GM12878 (cell line): ENCODE measurements at regions not wholly inside any gene's neighbourhood (a gene's known extent, or its start where the extent isn't known, plus 50 kb on each side); places are given as distances from the start of the nearest gene placed in this dataset.

Experiments used
- ATAC-seq: fragments of 200-7000 bp; cut with Tn5 transposase; 3 replicates; pipeline ENCODE4 v1.9.1; 2020; ENCODE audit warnings: mild to moderate bottlenecking, moderate library complexity
- BruUV-seq: library from RNA; stranded (reverse); fragments of 400-500 nt; replicated peaks from 2 replicates; lab custom pipeline; 2021; lab: Mats Ljungman, UMichigan
- CTCF ChIA-PET: fragments of 300-600 bp; sonication (Branson Sonifier 250); formaldehyde crosslinking; extraction: SDS; loops from one replicate; lab custom pipeline; 2021; ENCODE audit warnings: inconsistent platforms; lab: Yijun Ruan, JAX
- POLR2A ChIA-PET: fragments of 350-600 bp; formaldehyde crosslinking; extraction: SDS; loops from one replicate; lab custom pipeline; 2021; ENCODE audit warnings: inconsistent platforms; lab: Charles Lee
- RAD21 ChIA-PET: fragments of 300-600 bp; sonication (Branson Sonifier 250); formaldehyde crosslinking; loops from one replicate; lab custom pipeline; 2023; ENCODE audit warnings: antibody characterized with exemption; ENCODE audit not compliant: unreplicated experiment; lab: Charles Lee
- SMC1A ChIA-PET: fragments of 300-600 bp; sonication (Branson Sonifier 250); formaldehyde crosslinking; loops from one replicate; lab custom pipeline; 2023; ENCODE audit not compliant: unreplicated experiment, uncharacterized antibody; lab: Charles Lee
- DNase-seq: peaks from one replicate; pipeline ENCODE4 v3.0.0-alpha.2; 2011; ENCODE audit warnings: low read depth, low spot score
- FAIRE-seq: peaks from 3 replicates; lab custom pipeline; 2011; peaks lifted over from hg19 to GRCh38; lab: Jason Lieb, UNC
- H2AFZ ChIP-seq: 2 replicates; pipeline ENCODE4 v1.6.0; 2011; ENCODE audit warnings: low read depth, low read length, control low read depth; ENCODE audit not compliant: control insufficient read depth
- H3K27ac ChIP-seq: 2 replicates; pipeline ENCODE4 v1.5.1; 2011; ENCODE audit warnings: control low read depth; ENCODE audit not compliant: control insufficient read depth, insufficient read depth
- H3K27me3 ChIP-seq, 2 experiments: replicated peaks in 1 of 2; 2 replicates each; pipeline versions ENCODE4 v1.6.0 to v1.6.1; 2011; ENCODE audit warnings: low read length in 1 of 2; ENCODE audit not compliant: control insufficient read depth in 2 of 2, insufficient read depth in 2 of 2
- H3K36me3 ChIP-seq, 2 experiments: 2 replicates each; pipeline ENCODE4 v1.5.1; 2011; ENCODE audit warnings: low read length in 1 of 2; ENCODE audit not compliant: control insufficient read depth in 2 of 2, insufficient read depth in 2 of 2
- H3K4me1 ChIP-seq: 2 replicates; pipeline ENCODE4 v1.6.1; 2011; ENCODE audit warnings: mild to moderate bottlenecking, low read length, moderate library complexity, mixed read lengths; ENCODE audit not compliant: control insufficient read depth, insufficient read depth
- H3K4me2 ChIP-seq: 2 replicates; pipeline ENCODE4 v1.6.0; 2011; ENCODE audit warnings: control low read depth; ENCODE audit not compliant: control insufficient read depth, insufficient read depth
- H3K4me3 ChIP-seq: fragments of 200-600 bp; sonication (generic); 2 replicates; pipeline ENCODE4 v1.5.1; 2016
- H3K79me2 ChIP-seq: 2 replicates; pipeline ENCODE4 v1.6.0; 2011; ENCODE audit warnings: low read length; ENCODE audit not compliant: control insufficient read depth, insufficient read depth
- H3K9ac ChIP-seq: 2 replicates; pipeline ENCODE4 v1.8.0; 2011; ENCODE audit warnings: low read length, control low read depth, mixed read lengths; ENCODE audit not compliant: control insufficient read depth, insufficient read depth
- H3K9me3 ChIP-seq: replicated peaks from 3 replicates; pipeline ENCODE4 v1.5.1; 2011; ENCODE audit warnings: mild to moderate bottlenecking, low read length; ENCODE audit not compliant: control insufficient read depth, insufficient read depth
- H4K20me1 ChIP-seq: 2 replicates; pipeline ENCODE4 v1.6.0; 2011; ENCODE audit not compliant: control insufficient read depth, insufficient read depth
- BCL11A ChIP-seq: IDR thresholded peaks from 2 replicates; pipeline ENCODE4 v1.6.1; 2011; ENCODE audit warnings: low read depth, low read length
- CBX5 ChIP-seq: sonication (generic); IDR thresholded peaks from 2 replicates; pipeline ENCODE4 v1.6.1; 2016; ENCODE audit warnings: low read depth, moderate library complexity, mild to moderate bottlenecking, inconsistent platforms
- CEBPZ ChIP-seq: fragments of 150-350 bp; IDR thresholded peaks from 2 replicates; pipeline ENCODE4 v1.6.1; 2016; ENCODE audit warnings: low read depth, low read length
- EGR1 ChIP-seq, 2 experiments: IDR thresholded peaks; 1 replicate in 1 of 2; 2 replicates in 1 of 2; pipeline ENCODE4 v1.6.1; 2011 to 2012; ENCODE audit warnings: low read depth in 2 of 2, low read length in 2 of 2, borderline replicate concordance in 1 of 2, mild to moderate bottlenecking in 1 of 2, moderate library complexity in 1 of 2
- FOS ChIP-seq: IDR thresholded peaks from 3 replicates; pipeline ENCODE4 v1.6.1; 2011; ENCODE audit warnings: borderline replicate concordance; ENCODE audit not compliant: insufficient read length; ENCODE audit errors: extremely low read depth
- KDM1A ChIP-seq: fragments of 200-600 bp; sonication (generic); IDR thresholded peaks from 2 replicates; pipeline ENCODE4 v1.6.1; 2016; ENCODE audit warnings: borderline replicate concordance
- MTA2 ChIP-seq: fragments of 450-650 bp; IDR thresholded peaks from 2 replicates; pipeline ENCODE4 v1.6.1; 2016; ENCODE audit warnings: low read depth, mild to moderate bottlenecking, moderate library complexity
- MTA3 ChIP-seq: IDR thresholded peaks from 2 replicates; pipeline ENCODE4 v1.6.1; 2012; ENCODE audit warnings: low read length, inconsistent platforms, borderline replicate concordance
- MXI1 ChIP-seq: fragments of 150-350 bp; IDR thresholded peaks from 2 replicates; pipeline ENCODE4 v1.6.1; 2011; ENCODE audit warnings: low read depth, mild to moderate bottlenecking, inconsistent platforms, low read length, improper control_type of control experiment
- NFYB ChIP-seq: IDR thresholded peaks from 2 replicates; pipeline ENCODE4 v1.6.1; 2011; ENCODE audit warnings: low read depth, mild to moderate bottlenecking, low read length, improper control_type of control experiment, moderate library complexity; ENCODE audit not compliant: insufficient read depth
- NR2C1 ChIP-seq: fragments of 450-650 bp; IDR thresholded peaks from 2 replicates; pipeline ENCODE4 v1.6.1; 2017; ENCODE audit warnings: antibody characterized with exemption, mild to moderate bottlenecking, moderate library complexity
- PAX5 ChIP-seq: IDR thresholded peaks from 2 replicates; pipeline ENCODE4 v1.6.1; 2011; ENCODE audit warnings: low read depth, low read length, borderline replicate concordance
- SMARCA5 ChIP-seq: fragments of 450-650 bp; IDR thresholded peaks from 2 replicates; pipeline ENCODE4 v1.6.1; 2017; ENCODE audit warnings: mild to moderate bottlenecking
- TARDBP ChIP-seq: IDR thresholded peaks from 2 replicates; pipeline ENCODE4 v1.6.1; 2016; ENCODE audit warnings: borderline replicate concordance
- YY1 ChIP-seq: IDR thresholded peaks from 2 replicates; pipeline ENCODE4 v1.6.1; 2011; ENCODE audit warnings: low read depth, mild to moderate bottlenecking, low read length
- WGBS: methylation state at CpG from one replicate; pipeline ENCODE4 v1.1.6; 2016; ENCODE audit warnings: low lambda C conversion rate; ENCODE audit not compliant: insufficient replicate concordance, insufficient coverage; ENCODE audit errors: missing lambda C conversion rate; 5-methylcytosine and 5-hydroxymethylcytosine counted together
- in situ Hi-C: fragments of 300-500 bp; cut with MboI; formaldehyde crosslinking; loops from 9 replicates; pipeline ENCODE4 v1.14.3; 2018; ENCODE audit warnings: mixed read lengths
- intact Hi-C: fragments of 100-400 bp; cut with micrococcal nuclease; formaldehyde crosslinking; loops from one replicate; pipeline ENCODE4 v1.14.2; 2022; ENCODE audit not compliant: unreplicated experiment
- TF ChIP-seq, protein P1 (sequence below): IDR thresholded peaks from 2 replicates; pipeline ENCODE4 v1.6.1; 2012; ENCODE audit warnings: mild to moderate bottlenecking, low read depth, low read length
- TF ChIP-seq, protein P2 (sequence below): IDR thresholded peaks from 2 replicates; pipeline ENCODE4 v1.6.1; 2012; ENCODE audit warnings: low read length, inconsistent platforms
- TF ChIP-seq, protein P3 (sequence below): IDR thresholded peaks from 2 replicates; pipeline ENCODE4 v1.6.1; 2012; ENCODE audit warnings: low read depth, low read length, improper control_type of control experiment

- no peaks in the 10 kb centered on the region for H4K20me1 ChIP-seq
- FAIRE-seq (no peak), ATAC-seq (no peak), DNase-seq (no peak)
- no TSS peak for BruUV-seq
- POLR2A ChIA-PET = no interaction called here
- H3K4me1 ChIP-seq = no peaks in the 10 kb centered on the region; the same call in 1 of the 2 replicates
- H3K9ac ChIP-seq = no peak overlapping the region
- intact Hi-C loops = no loop called here
- H3K36me3 ChIP-seq = no peaks in the 10 kb centered on the region
- WGBS = 100% methylated on average over 1 of the region's 1 CpG
- CTCF ChIA-PET = interaction anchor here (1.3 to 4.8 kb wide), 4 partner anchors 10 to 441 kb away, joined by 5 to 60 read pairs (median 25); no protein-coding TSS in a partner anchor
- no peak overlapping the region for H3K4me2 ChIP-seq
- no peak overlapping the region for H2AFZ ChIP-seq
- H3K27ac ChIP-seq = no peak overlapping the region
- RAD21 ChIA-PET = interaction anchor here (4.9 kb wide), 1 partner anchor 49 kb away, joined by 52 read pairs; no protein-coding TSS in a partner anchor
- H3K9me3 ChIP-seq = no peaks in the 10 kb centered on the region
- no peaks in the 10 kb centered on the region for H3K79me2 ChIP-seq
- in situ Hi-C loops = no loop called here
- H3K27me3 ChIP-seq = no peaks in the 10 kb centered on the region
- SMC1A ChIA-PET = interaction anchor here (0.5 to 1.1 kb wide), 3 partner anchors 10 to 766 kb away, joined by 3 to 8 read pairs (median 5); no protein-coding TSS in a partner anchor
- H3K4me3 ChIP-seq = no peak overlapping the region
- TF ChIP-seq CBX5 (no peak), FOS (no peak), KDM1A (no peak), EGR1 (IDR thresholded peaks at IDR 0.05; ENCODE audit: borderline replicate concordance in 1 of 2, low read depth in 2 of 2, low read length in 2 of 2) (no peak), NFYB (no peak), MTA2 (no peak), YY1 (no peak), BCL11A (no peak), MXI1 (no peak), NR2C1 (no peak), TARDBP (no peak), CEBPZ (no peak), PAX5 (no peak), MTA3 (no peak), SMARCA5 (no peak)
- TF ChIP-seq, protein P1, sequence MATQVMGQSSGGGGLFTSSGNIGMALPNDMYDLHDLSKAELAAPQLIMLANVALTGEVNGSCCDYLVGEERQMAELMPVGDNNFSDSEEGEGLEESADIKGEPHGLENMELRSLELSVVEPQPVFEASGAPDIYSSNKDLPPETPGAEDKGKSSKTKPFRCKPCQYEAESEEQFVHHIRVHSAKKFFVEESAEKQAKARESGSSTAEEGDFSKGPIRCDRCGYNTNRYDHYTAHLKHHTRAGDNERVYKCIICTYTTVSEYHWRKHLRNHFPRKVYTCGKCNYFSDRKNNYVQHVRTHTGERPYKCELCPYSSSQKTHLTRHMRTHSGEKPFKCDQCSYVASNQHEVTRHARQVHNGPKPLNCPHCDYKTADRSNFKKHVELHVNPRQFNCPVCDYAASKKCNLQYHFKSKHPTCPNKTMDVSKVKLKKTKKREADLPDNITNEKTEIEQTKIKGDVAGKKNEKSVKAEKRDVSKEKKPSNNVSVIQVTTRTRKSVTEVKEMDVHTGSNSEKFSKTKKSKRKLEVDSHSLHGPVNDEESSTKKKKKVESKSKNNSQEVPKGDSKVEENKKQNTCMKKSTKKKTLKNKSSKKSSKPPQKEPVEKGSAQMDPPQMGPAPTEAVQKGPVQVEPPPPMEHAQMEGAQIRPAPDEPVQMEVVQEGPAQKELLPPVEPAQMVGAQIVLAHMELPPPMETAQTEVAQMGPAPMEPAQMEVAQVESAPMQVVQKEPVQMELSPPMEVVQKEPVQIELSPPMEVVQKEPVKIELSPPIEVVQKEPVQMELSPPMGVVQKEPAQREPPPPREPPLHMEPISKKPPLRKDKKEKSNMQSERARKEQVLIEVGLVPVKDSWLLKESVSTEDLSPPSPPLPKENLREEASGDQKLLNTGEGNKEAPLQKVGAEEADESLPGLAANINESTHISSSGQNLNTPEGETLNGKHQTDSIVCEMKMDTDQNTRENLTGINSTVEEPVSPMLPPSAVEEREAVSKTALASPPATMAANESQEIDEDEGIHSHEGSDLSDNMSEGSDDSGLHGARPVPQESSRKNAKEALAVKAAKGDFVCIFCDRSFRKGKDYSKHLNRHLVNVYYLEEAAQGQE = no peak
- TF ChIP-seq, protein P2, sequence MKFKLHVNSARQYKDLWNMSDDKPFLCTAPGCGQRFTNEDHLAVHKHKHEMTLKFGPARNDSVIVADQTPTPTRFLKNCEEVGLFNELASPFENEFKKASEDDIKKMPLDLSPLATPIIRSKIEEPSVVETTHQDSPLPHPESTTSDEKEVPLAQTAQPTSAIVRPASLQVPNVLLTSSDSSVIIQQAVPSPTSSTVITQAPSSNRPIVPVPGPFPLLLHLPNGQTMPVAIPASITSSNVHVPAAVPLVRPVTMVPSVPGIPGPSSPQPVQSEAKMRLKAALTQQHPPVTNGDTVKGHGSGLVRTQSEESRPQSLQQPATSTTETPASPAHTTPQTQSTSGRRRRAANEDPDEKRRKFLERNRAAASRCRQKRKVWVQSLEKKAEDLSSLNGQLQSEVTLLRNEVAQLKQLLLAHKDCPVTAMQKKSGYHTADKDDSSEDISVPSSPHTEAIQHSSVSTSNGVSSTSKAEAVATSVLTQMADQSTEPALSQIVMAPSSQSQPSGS = no peak
- TF ChIP-seq, protein P3, sequence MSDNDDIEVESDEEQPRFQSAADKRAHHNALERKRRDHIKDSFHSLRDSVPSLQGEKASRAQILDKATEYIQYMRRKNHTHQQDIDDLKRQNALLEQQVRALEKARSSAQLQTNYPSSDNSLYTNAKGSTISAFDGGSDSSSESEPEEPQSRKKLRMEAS = no peak
These were observed 90.5 kb upstream of the LY86 start for GRCh38 chr6:6497976-6498375.
